Upper lobe of right lung (tissue), 1 donor: ENCODE measurements at regions not wholly inside any gene's neighbourhood (a gene's known extent, or its start where the extent isn't known, plus 50 kb on each side); places are given as distances from the start of the nearest gene placed in this dataset.

ENCODE experiments used
- ATAC-seq: fragments of 200-7000 bp; cut with Tn5 transposase; one replicate; pipeline ENCODE4 v1.9.1; 2020; ENCODE audit warnings: mild to moderate bottlenecking, moderate library complexity
- DNase-seq: peaks from one replicate; pipeline ENCODE4 v3.0.0-alpha.2; 2020
- H3K27ac ChIP-seq: fragments of 200-600 bp; one replicate; pipeline ENCODE4 v1.8.0; 2022
- H3K27me3 ChIP-seq: fragments of 200-600 bp; one replicate; pipeline ENCODE4 v1.8.0; 2022; ENCODE audit warnings: mild to moderate bottlenecking
- H3K36me3 ChIP-seq: fragments of 200-600 bp; one replicate; pipeline ENCODE4 v1.8.0; 2022
- H3K4me1 ChIP-seq: fragments of 200-600 bp; one replicate; pipeline ENCODE4 v1.8.0; 2022
- H3K4me3 ChIP-seq: fragments of 200-600 bp; one replicate; pipeline ENCODE4 v1.8.0; 2022; ENCODE audit warnings: mild to moderate bottlenecking
- H3K9me3 ChIP-seq: fragments of 200-600 bp; one replicate; pipeline ENCODE4 v1.8.0; 2022
- intact Hi-C: fragments of 100-400 bp; cut with DNase I; formaldehyde crosslinking; loops from one replicate; pipeline ENCODE4 v1.11.0; 2022
- TF ChIP-seq, protein P1 (sequence below): fragments of 200-600 bp; IDR thresholded peaks from one replicate; pipeline ENCODE4 v1.8.0; 2022; ENCODE audit warnings: antibody characterized with exemption
- donor health status: DM: no; HTN: yes; CAD: no; lungs with severe emphysema.

DNA sequence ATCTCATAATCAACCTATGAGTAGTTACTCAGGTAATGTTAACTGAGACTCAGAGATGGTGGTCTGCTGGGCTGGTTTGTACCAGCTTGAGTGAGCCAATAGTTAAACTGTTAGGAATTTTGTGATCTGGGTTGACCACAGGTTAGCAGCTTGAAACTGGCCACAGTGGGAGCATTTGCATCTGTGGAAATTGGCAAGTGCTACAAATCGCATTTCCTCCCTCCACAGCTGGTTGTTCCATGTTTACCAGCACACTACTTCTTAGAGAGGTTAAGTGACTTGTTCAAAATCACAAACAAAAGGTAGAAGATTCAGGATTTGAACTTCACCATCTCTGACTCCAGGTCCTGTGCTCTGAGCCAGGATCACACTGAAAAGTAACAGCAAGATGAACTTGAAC is 446.9 kb upstream of the CLINT1 start:
- H3K27ac ChIP-seq = no peak overlapping the region
- no peaks in the 10 kb centered on the region for H3K36me3 ChIP-seq
- TF ChIP-seq, protein P1, sequence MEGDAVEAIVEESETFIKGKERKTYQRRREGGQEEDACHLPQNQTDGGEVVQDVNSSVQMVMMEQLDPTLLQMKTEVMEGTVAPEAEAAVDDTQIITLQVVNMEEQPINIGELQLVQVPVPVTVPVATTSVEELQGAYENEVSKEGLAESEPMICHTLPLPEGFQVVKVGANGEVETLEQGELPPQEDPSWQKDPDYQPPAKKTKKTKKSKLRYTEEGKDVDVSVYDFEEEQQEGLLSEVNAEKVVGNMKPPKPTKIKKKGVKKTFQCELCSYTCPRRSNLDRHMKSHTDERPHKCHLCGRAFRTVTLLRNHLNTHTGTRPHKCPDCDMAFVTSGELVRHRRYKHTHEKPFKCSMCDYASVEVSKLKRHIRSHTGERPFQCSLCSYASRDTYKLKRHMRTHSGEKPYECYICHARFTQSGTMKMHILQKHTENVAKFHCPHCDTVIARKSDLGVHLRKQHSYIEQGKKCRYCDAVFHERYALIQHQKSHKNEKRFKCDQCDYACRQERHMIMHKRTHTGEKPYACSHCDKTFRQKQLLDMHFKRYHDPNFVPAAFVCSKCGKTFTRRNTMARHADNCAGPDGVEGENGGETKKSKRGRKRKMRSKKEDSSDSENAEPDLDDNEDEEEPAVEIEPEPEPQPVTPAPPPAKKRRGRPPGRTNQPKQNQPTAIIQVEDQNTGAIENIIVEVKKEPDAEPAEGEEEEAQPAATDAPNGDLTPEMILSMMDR = no peak
- ATAC-seq (no peak), DNase-seq (no peak)
- H3K27me3 ChIP-seq = no peaks in the 10 kb centered on the region
- H3K4me1 ChIP-seq = no peaks in the 10 kb centered on the region
- intact Hi-C loops = no loop called here
- no peaks in the 10 kb centered on the region for H3K9me3 ChIP-seq
- H3K4me3 ChIP-seq = no peak overlapping the region

DNA sequence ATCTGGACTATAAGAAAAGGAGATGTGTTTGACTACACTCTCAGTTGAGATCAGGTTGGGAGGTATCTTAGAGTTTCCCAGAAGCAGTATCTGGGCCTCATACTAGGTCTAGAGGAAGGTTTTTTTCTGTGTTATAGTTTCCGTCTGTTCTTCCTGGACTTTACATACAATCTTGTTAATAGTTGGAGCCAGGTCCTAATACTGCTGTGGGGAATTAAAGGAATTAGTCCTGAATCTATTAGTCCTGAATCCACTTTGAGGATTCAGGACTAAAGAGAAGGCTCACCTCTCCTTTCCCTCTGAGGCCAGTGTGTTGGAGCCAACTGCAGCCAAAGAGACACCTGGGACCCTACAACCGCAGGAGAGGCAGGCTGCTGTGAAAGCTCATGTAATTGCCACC is 445.7 kb upstream of the CLINT1 start:
- Histone ChIP-seq H3K27me3 (no peaks in the 10 kb centered on the region), H3K36me3 (no peaks in the 10 kb centered on the region), H3K27ac (no peak overlapping the region), H3K4me3 (no peak overlapping the region), H3K9me3 (no peaks in the 10 kb centered on the region), H3K4me1 (no peaks in the 10 kb centered on the region)
- TF ChIP-seq, protein P1 = no peak
- intact Hi-C loops = no loop called here
- no peak for DNase-seq
- no peak for ATAC-seq

DNA sequence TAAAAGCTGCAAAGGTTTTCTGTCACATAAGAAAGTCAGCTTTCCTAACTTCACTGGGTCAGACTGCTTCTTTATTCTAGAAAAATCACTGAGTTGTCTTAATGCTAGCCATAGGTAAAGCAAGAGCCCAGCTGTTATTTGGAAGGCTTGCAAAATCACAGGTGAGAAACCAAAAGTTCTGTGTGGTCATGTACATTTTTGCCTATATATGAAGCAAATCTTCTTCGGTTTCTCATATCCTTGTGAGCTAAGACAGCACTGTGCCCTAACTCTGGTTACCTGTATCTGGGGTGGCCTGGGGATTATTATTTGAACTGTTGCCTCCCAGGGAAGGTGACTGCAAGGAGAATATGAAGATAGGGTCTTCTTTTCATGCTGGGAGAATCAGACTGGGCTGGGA is 444.9 kb upstream of the CLINT1 start:
- Histone ChIP-seq H3K36me3 (no peaks in the 10 kb centered on the region), H3K27me3 (no peaks in the 10 kb centered on the region), H3K4me3 (no peak overlapping the region), H3K9me3 (no peaks in the 10 kb centered on the region), H3K4me1 (no peaks in the 10 kb centered on the region), H3K27ac (no peak overlapping the region)
- intact Hi-C loops = no loop called here
- TF ChIP-seq, protein P1 = no peak
- DNase-seq (no peak), ATAC-seq (no peak)

DNA sequence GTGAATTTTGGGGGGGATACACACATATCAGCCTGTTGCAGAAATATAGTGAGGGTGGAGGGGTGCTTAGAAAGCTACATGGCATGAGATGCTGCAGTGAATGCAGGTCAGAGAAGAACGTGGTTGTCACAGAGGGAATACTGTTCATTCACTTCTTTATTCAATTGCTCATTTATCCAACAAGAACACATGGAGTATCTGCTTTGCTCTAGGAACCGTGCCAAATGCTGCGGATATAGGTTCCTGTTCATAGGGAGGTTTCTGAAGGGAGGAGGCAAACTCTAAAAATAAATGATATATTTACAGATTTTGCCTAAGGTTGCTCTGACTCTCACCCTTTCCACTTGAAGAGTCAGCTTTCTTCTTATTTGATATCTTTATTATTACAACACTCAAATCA is 444.3 kb upstream of the CLINT1 start:
- Histone ChIP-seq H3K36me3 (no peaks in the 10 kb centered on the region), H3K27ac (no peak overlapping the region), H3K4me1 (no peaks in the 10 kb centered on the region), H3K27me3 (no peaks in the 10 kb centered on the region), H3K4me3 (no peak overlapping the region), H3K9me3 (no peaks in the 10 kb centered on the region)
- no peak for DNase-seq
- intact Hi-C loops = no loop called here
- TF ChIP-seq, protein P1 = no peak
- ATAC-seq = no peak

DNA sequence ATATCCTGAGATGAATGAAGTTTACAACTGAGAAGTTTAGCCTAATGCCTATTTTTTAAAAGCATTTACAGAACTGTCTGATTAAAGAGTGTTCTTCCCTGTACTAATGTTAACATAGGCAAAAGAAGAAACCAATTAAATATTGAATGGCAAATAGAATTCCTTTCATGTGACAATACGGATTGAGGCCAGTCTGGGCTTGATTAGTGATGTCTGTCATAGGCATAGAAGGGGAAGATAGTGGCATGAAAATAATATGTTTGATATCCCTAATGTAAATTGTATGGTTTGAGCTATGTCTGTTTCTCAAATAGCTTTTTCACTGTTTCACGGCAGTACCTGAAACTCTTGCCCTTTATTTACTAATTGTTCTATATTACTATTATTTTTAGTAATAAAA is 443.1 kb upstream of the CLINT1 start:
- Histone ChIP-seq H3K27me3 (no peaks in the 10 kb centered on the region), H3K4me1 (no peaks in the 10 kb centered on the region), H3K4me3 (no peak overlapping the region), H3K36me3 (no peaks in the 10 kb centered on the region), H3K9me3 (no peaks in the 10 kb centered on the region), H3K27ac (no peak overlapping the region)
- intact Hi-C loops = no loop called here
- TF ChIP-seq, protein P1 = no peak
- DNase-seq (no peak), ATAC-seq (no peak)

DNA sequence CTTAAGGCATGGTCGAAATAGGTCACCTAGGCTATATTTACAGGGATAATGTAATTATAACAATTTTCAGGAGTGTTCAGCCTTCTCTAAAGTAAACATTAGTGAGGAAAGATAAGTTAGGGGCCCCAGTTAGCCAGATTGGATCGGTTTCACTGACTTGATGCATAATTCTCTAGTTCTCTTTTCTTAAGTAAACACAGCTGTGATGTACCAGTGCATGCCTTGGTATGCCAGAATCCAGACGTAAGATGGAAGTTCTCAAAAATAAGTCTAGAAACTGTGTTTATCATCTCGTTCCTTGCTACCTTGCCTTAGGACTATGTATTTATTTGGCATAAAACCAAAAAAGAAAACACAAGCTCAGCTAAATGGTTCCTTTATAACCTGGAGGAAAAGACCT is 442.2 kb upstream of the CLINT1 start:
- ATAC-seq (no peak), DNase-seq (no peak)
- Histone ChIP-seq H3K4me1 (no peaks in the 10 kb centered on the region), H3K27ac (no peak overlapping the region), H3K27me3 (no peaks in the 10 kb centered on the region), H3K4me3 (no peak overlapping the region), H3K9me3 (no peaks in the 10 kb centered on the region), H3K36me3 (no peaks in the 10 kb centered on the region)
- TF ChIP-seq, protein P1 = no peak
- intact Hi-C loops = no loop called here
